ENCODE measurements at regions not wholly inside any gene's neighbourhood (a gene's known extent, or its start where the extent isn't known, plus 50 kb on each side); places are given as distances from the start of the nearest gene placed in this dataset.
"Not testable (repeated sequence)": the region's sequence is repeated elsewhere in the genome, so short reads cannot be mapped to it uniquely, and the experiment has no call there.

GRCh38 chr1:21385022-21385421 is 54.9 kb upstream of the NBPF3 start:
- no peak for DNase-seq

GRCh38 chr1:21384620-21385019 is 55.3 kb upstream of the NBPF3 start:
- no peak for DNase-seq

- no peak for DNase-seq
These were observed 56.0 kb upstream of the NBPF3 start for GRCh38 chr1:21383785-21384401.

- DNase-seq = no peak
These were observed 58.6 kb upstream of the NBPF3 start for GRCh38 chr1:21381354-21381753.

- DNase-seq = not testable (repeated sequence)
These were observed 59.8 kb upstream of the NBPF3 start for GRCh38 chr1:21380147-21380546.

- no peak for DNase-seq
These were observed 60.4 kb upstream of the NBPF3 start for GRCh38 chr1:21379571-21379970.

GRCh38 chr1:21378705-21379494 is 61.0 kb upstream of the NBPF3 start:
- DNase-seq = no peak

- no peak for DNase-seq
These were observed 67.6 kb upstream of the NBPF3 start for GRCh38 chr1:21372383-21372782.

- no peak for DNase-seq
These were observed 70.0 kb upstream of the NBPF3 start for GRCh38 chr1:21369905-21370304.

- peak; percentile 32 to 43 (median 34) for DNase-seq
These were observed 71.2 kb upstream of the NBPF3 start for GRCh38 chr1:21368515-21369289.

- not testable (repeated sequence) for DNase-seq
These were observed 71.9 kb upstream of the NBPF3 start for GRCh38 chr1:21367973-21368514.

- DNase-seq = no peak
These were observed 73.6 kb upstream of the NBPF3 start for GRCh38 chr1:21366288-21366687.

GRCh38 chr1:21365036-21365435 is 74.8 kb upstream of the ECE1 start:
- no peak for DNase-seq

- DNase-seq = no peak
These were observed 71.8 kb upstream of the ECE1 start for GRCh38 chr1:21362096-21362495.

GRCh38 chr1:21361506-21361905 is 71.2 kb upstream of the ECE1 start:
- DNase-seq = no peak

GRCh38 chr1:21357161-21357560 is 66.9 kb upstream of the ECE1 start:
- no peak for DNase-seq

- DNase-seq = no peak
These were observed 65.7 kb upstream of the ECE1 start for GRCh38 chr1:21355956-21356355.

- DNase-seq = no peak
These were observed 62.3 kb upstream of the ECE1 start for GRCh38 chr1:21352586-21352985.

GRCh38 chr1:21351901-21352300 is 61.6 kb upstream of the ECE1 start:
- DNase-seq = no peak

- no peak for DNase-seq
These were observed 60.1 kb upstream of the ECE1 start for GRCh38 chr1:21350202-21350885.

- no peak for DNase-seq
These were observed 59.4 kb upstream of the ECE1 start for GRCh38 chr1:21349693-21350092.

- no peak for DNase-seq
These were observed 56.9 kb upstream of the ECE1 start for GRCh38 chr1:21347072-21347581.
